ENCODE measurements at regions not wholly inside any gene's neighbourhood (a gene's known extent, or its start where the extent isn't known, plus 50 kb on each side); places are given as distances from the start of the nearest gene placed in this dataset.

DNA sequence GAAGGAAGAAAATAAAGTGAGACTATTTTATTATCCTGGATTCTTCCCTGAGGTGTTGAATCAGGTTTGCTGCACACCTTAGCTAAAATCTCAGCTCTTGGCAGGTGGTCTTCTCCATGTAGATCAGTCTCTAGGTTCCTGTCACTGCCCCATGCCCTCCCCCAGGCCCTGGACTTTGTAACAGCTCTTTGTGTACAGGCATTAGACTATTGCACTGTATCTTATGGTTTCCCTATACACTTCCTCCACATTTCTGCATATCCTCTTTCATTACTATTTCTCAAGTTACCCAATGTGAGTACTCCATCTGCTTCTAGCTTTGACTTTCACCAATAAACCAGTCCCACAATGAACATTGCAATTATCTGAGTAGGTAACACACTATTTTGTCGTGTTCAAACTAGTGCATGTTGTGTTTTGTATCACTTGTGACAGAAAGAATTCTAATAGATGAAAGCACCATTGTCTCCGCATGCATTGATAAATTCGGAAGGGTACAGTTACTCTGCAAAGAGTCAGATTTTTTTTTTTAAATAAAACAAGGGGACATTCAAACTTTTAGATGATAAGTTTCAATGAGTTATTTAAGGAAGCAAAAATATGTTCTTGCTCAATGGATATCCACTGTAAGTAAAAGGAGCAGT is 1348.7 kb upstream of the C9orf72 start:
- TF ChIP-seq POLR2AphosphoS5 (IDR thresholded peaks at IDR 0.05) (no peak), CTCF (IDR thresholded peaks at IDR 0.05) (no peak)

Data from sigmoid colon (tissue), 4 donors.